ENCODE measurements at regions not wholly inside any gene's neighbourhood (a gene's known extent, or its start where the extent isn't known, plus 50 kb on each side); places are given as distances from the start of the nearest gene placed in this dataset.
"Not testable (repeated sequence)": the region's sequence is repeated elsewhere in the genome, so short reads cannot be mapped to it uniquely, and the experiment has no call there.

DNA sequence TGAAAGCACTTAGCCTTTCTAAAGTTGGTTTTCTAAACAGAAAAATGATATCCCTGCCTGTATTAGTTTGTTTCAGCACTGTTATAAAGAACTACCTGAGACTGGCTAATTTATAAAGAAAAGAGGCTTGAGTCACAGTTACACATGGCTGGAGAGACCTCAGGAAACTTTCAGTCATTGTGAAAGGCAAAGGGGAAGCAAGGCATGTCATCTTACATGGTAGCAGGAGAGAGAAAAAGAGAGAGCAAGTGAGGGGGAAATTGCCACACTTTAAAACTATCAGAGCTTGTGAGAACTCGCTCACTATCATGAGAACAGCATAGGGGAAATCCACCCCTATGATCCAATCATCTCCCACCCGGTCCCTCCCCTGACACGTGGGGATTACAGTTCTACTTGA is 64.9 kb downstream of the FAM170A start:
- no peak overlapping the region for H3K4me3 ChIP-seq (ENCODE audit: low read depth, low read length)
- no peak overlapping the region for H3K9ac ChIP-seq (ENCODE audit: low read depth, low read length)
- H3K36me3 ChIP-seq (ENCODE audit: control insufficient read depth, insufficient read depth, low read length): no peaks in the 10 kb centered on the region
- no peaks in the 10 kb centered on the region for H3K4me1 ChIP-seq (ENCODE audit: control insufficient read depth, insufficient read depth, low read length)
- H3K27ac ChIP-seq (ENCODE audit: low read depth, low read length): no peak overlapping the region
- H3K9me3 ChIP-seq (ENCODE audit: control insufficient read depth, insufficient read depth, low read length): peaks cover 8% of the 10 kb centered on the region
- no peaks in the 10 kb centered on the region for H3K27me3 ChIP-seq (ENCODE audit: control insufficient read depth, insufficient read depth, low read length)

DNA sequence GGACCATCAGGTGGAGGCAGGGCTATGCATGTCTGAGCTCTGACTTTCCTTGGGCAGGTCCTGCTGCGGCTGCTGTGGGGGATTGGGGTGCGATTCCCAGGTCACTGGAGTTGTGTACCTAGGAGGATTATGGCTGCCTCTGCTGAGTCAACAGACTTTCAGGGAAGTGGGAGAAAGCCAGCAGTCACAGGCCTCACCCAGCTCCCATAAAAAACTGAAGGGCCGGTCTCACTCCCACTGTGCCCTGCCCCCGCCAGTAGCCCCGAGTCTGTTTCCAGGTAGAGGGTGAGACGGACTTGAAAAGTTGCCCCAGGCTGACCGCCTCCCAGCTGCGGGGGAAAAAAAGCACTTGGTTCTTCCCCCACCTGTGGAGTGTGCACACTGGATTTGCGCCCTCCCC is 76.7 kb downstream of the FAM170A start:
- no peak overlapping the region for H3K4me3 ChIP-seq (ENCODE audit: low read depth, low read length)
- no peak overlapping the region for H3K9ac ChIP-seq (ENCODE audit: low read depth, low read length)
- H3K27ac ChIP-seq (ENCODE audit: low read depth, low read length): no peak overlapping the region
- no peaks in the 10 kb centered on the region for H3K36me3 ChIP-seq (ENCODE audit: control insufficient read depth, insufficient read depth, low read length)
- H3K9me3 ChIP-seq (ENCODE audit: control insufficient read depth, insufficient read depth, low read length): no peaks in the 10 kb centered on the region
- H3K4me1 ChIP-seq (ENCODE audit: control insufficient read depth, insufficient read depth, low read length): no peaks in the 10 kb centered on the region
- H3K27me3 ChIP-seq (ENCODE audit: control insufficient read depth, insufficient read depth, low read length): no peaks in the 10 kb centered on the region

DNA sequence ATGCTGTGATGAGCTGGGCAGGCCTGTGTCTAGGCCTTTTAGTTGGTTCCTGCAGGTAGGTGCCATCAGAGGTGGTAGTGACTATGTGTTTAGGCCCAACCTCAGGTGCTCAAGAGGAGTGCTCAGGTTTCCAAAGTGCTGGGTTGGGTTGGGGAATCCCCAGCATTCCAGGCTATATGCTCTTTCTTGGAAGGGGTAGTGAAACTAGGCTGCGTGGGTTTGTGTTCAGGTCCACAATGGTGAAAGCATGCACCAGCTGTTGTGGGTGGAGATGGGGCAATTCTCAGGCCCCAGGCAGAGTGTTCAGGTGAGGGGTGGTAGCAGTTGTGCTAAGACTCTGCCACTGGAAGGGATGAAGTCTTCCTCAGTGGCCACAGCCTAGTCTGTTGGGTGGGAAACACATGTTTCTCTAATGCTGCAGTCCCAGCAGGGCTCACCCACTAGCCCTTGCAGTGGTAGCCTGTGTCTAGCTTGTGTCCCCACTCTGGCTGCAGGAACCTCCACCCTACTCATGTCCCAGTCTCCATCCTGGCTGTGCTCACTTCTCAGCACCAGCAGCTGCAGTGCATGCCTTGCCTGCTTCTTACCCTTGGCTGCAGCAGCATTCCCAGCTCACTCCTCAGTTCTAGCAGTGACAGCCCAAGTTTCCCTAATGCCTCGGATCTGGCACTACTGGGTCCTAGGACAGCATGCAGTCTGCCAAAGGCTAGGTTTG is 78.9 kb downstream of the FAM170A start:
- no peaks in the 10 kb centered on the region for H3K4me1 ChIP-seq (ENCODE audit: control insufficient read depth, insufficient read depth, low read length)
- H3K9ac ChIP-seq (ENCODE audit: low read depth, low read length): no peak overlapping the region
- no peak overlapping the region for H3K27ac ChIP-seq (ENCODE audit: low read depth, low read length)
- no peaks in the 10 kb centered on the region for H3K36me3 ChIP-seq (ENCODE audit: control insufficient read depth, insufficient read depth, low read length)
- H3K27me3 ChIP-seq (ENCODE audit: control insufficient read depth, insufficient read depth, low read length): no peaks in the 10 kb centered on the region
- H3K4me3 ChIP-seq (ENCODE audit: low read depth, low read length): no peak overlapping the region
- H3K9me3 ChIP-seq (ENCODE audit: control insufficient read depth, insufficient read depth, low read length): no peaks in the 10 kb centered on the region

DNA sequence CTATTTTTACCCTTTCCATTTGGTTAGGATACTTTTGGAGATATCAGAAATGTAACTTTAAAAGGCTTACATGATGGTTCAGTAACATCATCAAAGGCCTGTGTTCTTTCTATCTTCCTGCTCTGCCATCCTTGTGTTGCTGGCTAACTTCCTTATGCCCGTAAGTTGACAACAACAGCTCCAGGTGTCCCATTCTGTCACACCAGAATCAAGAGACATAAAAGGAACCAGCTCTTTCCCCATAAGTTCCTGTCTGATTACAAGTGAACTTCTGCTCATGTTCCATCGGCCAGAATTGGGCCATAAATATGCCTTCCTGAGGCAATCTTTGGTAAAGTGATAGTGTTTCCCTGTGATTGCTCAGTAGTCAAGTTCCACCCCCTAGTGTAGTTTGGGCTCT is 92.4 kb downstream of the FAM170A start:
- Histone ChIP-seq H3K27me3 (ENCODE audit: control insufficient read depth, insufficient read depth, low read length) (no peaks in the 10 kb centered on the region), H3K4me1 (ENCODE audit: control insufficient read depth, insufficient read depth, low read length) (no peaks in the 10 kb centered on the region), H3K4me3 (ENCODE audit: low read depth, low read length) (no peak overlapping the region), H3K9ac (ENCODE audit: low read depth, low read length) (no peak overlapping the region), H3K27ac (ENCODE audit: low read depth, low read length) (no peak overlapping the region), H3K36me3 (ENCODE audit: control insufficient read depth, insufficient read depth, low read length) (no peaks in the 10 kb centered on the region), H3K9me3 (ENCODE audit: control insufficient read depth, insufficient read depth, low read length) (peaks cover 5% of the 10 kb centered on the region; the same call in 1 of the 2 replicates)

DNA sequence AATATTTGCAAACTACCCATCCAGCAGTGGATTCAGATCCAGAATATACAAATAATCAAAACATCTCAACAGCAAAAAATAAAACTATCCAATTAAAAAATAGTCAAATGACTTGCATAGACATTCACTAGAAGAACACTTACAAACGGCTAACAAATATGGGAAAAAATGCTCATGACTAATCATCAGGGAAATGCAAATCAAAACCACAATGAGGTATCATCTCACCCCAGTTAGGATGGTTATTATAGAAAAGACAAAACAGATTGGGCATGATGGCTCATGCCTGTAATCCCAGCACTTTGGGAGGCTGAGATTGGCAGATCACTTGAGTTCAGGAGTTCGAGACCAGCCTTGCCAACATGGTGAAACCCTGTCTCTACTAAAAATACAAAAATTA is 95.9 kb downstream of the FAM170A start:
- not testable (repeated sequence) for H3K4me3 ChIP-seq (ENCODE audit: low read depth, low read length); H3K9ac ChIP-seq (ENCODE audit: low read depth, low read length); H3K27me3 ChIP-seq (ENCODE audit: control insufficient read depth, insufficient read depth, low read length); H3K9me3 ChIP-seq (ENCODE audit: control insufficient read depth, insufficient read depth, low read length); H3K27ac ChIP-seq (ENCODE audit: low read depth, low read length); H3K36me3 ChIP-seq (ENCODE audit: control insufficient read depth, insufficient read depth, low read length); H3K4me1 ChIP-seq (ENCODE audit: control insufficient read depth, insufficient read depth, low read length)

DNA sequence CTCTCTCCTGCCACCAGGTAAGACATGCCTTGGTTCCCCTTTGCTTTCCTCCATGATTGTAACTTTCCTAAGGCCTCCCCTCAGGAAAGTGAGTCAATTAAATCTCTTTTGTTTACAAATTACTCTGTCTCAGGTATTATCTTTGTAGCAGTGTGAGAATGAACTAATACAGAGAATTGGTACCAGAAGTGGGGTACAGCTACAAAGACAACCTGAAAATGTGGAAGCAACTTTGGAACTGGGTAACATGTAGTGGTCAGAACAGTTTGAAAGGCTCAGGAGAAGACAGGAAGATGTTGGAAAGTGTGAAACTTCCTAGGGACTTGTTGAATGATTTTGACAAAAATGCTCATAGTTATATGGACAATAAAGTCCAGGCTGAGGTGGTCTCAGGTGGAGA is 97.2 kb downstream of the FAM170A start:
- Histone ChIP-seq H3K9ac (ENCODE audit: low read depth, low read length) (no peak overlapping the region), H3K27ac (ENCODE audit: low read depth, low read length) (no peak overlapping the region), H3K9me3 (ENCODE audit: control insufficient read depth, insufficient read depth, low read length) (peaks cover 5% of the 10 kb centered on the region; the same call in 1 of the 2 replicates), H3K4me1 (ENCODE audit: control insufficient read depth, insufficient read depth, low read length) (no peaks in the 10 kb centered on the region), H3K4me3 (ENCODE audit: low read depth, low read length) (no peak overlapping the region), H3K27me3 (ENCODE audit: control insufficient read depth, insufficient read depth, low read length) (no peaks in the 10 kb centered on the region), H3K36me3 (ENCODE audit: control insufficient read depth, insufficient read depth, low read length) (no peaks in the 10 kb centered on the region)

DNA sequence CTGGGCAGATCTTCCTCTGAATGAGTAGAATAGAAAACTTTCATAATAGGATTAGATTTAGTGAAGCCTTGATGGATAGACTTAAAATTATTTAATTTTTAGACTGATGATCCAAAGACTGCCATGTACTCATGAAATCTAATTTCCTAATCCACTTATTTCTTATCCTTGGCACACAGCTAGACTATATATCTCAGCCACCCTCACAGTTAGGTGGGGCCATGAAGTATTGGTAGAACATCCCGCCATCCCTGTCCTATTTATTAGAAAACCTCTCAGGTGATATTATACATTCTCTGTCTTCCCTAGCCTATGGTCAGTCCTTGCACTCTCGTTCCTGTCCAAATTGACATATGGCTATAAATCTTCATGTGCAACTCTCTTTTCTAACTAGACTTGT is 110.9 kb downstream of the FAM170A start:
- no peak overlapping the region for H3K27ac ChIP-seq (ENCODE audit: low read depth, low read length)
- H3K9ac ChIP-seq (ENCODE audit: low read depth, low read length): no peak overlapping the region
- H3K4me1 ChIP-seq (ENCODE audit: control insufficient read depth, insufficient read depth, low read length): no peaks in the 10 kb centered on the region; the same call in 1 of the 2 replicates
- no peaks in the 10 kb centered on the region for H3K9me3 ChIP-seq (ENCODE audit: control insufficient read depth, insufficient read depth, low read length)
- no peaks in the 10 kb centered on the region for H3K27me3 ChIP-seq (ENCODE audit: control insufficient read depth, insufficient read depth, low read length)
- H3K36me3 ChIP-seq (ENCODE audit: control insufficient read depth, insufficient read depth, low read length): no peaks in the 10 kb centered on the region
- H3K4me3 ChIP-seq (ENCODE audit: low read depth, low read length): no peak overlapping the region

DNA sequence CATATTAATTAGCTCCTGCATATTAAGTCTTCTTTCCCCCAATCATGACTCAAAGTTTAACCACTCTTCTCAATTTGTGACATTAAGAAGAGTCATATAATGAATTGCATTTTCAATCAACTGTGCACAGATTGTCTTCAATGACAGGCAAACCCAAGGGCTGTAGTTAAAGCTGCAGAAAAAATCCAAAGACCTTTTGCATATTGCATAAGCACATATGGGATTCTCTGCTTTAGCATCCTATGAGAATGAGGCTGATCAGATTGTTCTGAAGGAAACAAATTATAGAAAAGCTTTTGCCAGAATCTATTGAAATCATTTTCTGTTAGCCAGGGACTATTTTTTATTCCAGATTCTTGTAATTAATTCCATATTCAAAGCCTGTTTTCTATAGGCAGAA is 112.3 kb downstream of the FAM170A start:
- no peaks in the 10 kb centered on the region for H3K4me1 ChIP-seq (ENCODE audit: control insufficient read depth, insufficient read depth, low read length)
- H3K4me3 ChIP-seq (ENCODE audit: low read depth, low read length): no peak overlapping the region
- H3K9ac ChIP-seq (ENCODE audit: low read depth, low read length): no peak overlapping the region
- H3K36me3 ChIP-seq (ENCODE audit: control insufficient read depth, insufficient read depth, low read length): no peaks in the 10 kb centered on the region
- H3K27ac ChIP-seq (ENCODE audit: low read depth, low read length): no peak overlapping the region
- no peaks in the 10 kb centered on the region for H3K27me3 ChIP-seq (ENCODE audit: control insufficient read depth, insufficient read depth, low read length)
- no peaks in the 10 kb centered on the region for H3K9me3 ChIP-seq (ENCODE audit: control insufficient read depth, insufficient read depth, low read length)

DNA sequence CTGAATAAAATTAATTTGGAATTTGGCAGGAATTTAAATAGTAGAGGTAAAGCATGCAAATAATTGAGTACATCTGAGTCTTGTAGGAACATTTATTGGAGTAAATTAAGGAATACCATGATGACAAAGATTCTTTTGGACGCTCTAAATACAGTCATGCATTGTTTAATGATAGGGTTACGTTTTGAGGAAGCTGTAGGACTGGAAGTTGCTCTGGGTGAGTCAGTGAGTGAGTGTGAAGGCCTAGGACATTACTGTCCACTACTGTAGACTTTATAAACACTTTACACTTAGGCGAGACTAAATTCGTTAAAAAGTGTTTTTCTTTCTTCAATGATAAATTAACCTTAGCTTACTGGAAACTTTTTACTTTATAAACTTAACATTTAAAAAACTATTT is 113.0 kb downstream of the FAM170A start:
- H3K4me3 ChIP-seq (ENCODE audit: low read depth, low read length): no peak overlapping the region
- no peaks in the 10 kb centered on the region for H3K36me3 ChIP-seq (ENCODE audit: control insufficient read depth, insufficient read depth, low read length)
- no peak overlapping the region for H3K27ac ChIP-seq (ENCODE audit: low read depth, low read length)
- H3K9me3 ChIP-seq (ENCODE audit: control insufficient read depth, insufficient read depth, low read length): no peaks in the 10 kb centered on the region
- no peaks in the 10 kb centered on the region for H3K4me1 ChIP-seq (ENCODE audit: control insufficient read depth, insufficient read depth, low read length)
- H3K27me3 ChIP-seq (ENCODE audit: control insufficient read depth, insufficient read depth, low read length): no peaks in the 10 kb centered on the region
- no peak overlapping the region for H3K9ac ChIP-seq (ENCODE audit: low read depth, low read length)

DNA sequence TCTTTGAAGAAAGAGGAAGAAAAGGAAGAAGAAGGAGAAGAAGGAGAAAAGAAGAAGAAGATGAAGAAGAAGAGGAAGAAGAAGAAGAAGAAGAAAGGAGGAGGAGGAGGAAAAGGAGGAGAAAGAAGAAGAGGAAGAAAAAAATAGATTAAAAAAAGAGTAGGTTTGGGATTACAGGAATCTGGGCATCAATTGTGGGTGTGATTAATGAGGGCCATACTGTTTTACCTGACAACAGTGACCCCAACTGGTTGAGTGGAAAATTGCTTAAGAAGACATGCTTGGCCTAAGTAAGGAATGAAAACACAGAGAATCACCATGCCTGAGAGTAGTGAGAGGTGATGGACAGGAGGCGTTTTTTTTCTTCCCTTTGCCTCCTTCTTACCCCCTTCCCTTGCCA is 114.6 kb downstream of the FAM170A start:
- Histone ChIP-seq H3K36me3 (ENCODE audit: control insufficient read depth, insufficient read depth, low read length) (no peaks in the 10 kb centered on the region), H3K9ac (ENCODE audit: low read depth, low read length) (no peak overlapping the region), H3K9me3 (ENCODE audit: control insufficient read depth, insufficient read depth, low read length) (no peaks in the 10 kb centered on the region), H3K4me1 (ENCODE audit: control insufficient read depth, insufficient read depth, low read length) (no peaks in the 10 kb centered on the region), H3K27ac (ENCODE audit: low read depth, low read length) (no peak overlapping the region), H3K27me3 (ENCODE audit: control insufficient read depth, insufficient read depth, low read length) (no peaks in the 10 kb centered on the region), H3K4me3 (ENCODE audit: low read depth, low read length) (no peak overlapping the region)

DNA sequence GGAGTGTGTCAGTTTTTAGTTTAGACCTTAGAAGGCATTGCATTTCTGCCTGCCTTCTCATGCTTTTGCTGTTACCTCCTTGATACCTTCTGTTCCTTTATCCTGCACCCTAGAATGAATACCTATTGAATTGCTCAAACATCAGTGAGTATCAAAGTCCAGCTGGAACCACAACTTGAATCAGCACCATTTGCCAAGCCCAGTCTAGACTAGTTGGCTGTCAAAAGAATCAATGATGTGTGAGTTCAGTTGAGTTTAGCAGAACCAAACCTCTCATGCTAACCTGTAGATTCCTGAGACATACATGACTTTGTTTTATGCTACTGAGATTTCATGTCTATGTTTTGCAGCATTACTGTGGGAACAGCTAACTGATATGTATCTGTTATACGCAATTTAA is 116.6 kb downstream of the FAM170A start:
- Histone ChIP-seq H3K9me3 (ENCODE audit: control insufficient read depth, insufficient read depth, low read length) (no peaks in the 10 kb centered on the region), H3K27me3 (ENCODE audit: control insufficient read depth, insufficient read depth, low read length) (no peaks in the 10 kb centered on the region), H3K27ac (ENCODE audit: low read depth, low read length) (no peak overlapping the region), H3K9ac (ENCODE audit: low read depth, low read length) (no peak overlapping the region), H3K36me3 (ENCODE audit: control insufficient read depth, insufficient read depth, low read length) (no peaks in the 10 kb centered on the region), H3K4me3 (ENCODE audit: low read depth, low read length) (no peak overlapping the region), H3K4me1 (ENCODE audit: control insufficient read depth, insufficient read depth, low read length) (no peaks in the 10 kb centered on the region)

Data from HUES48 (cell line).